Neutrophil (primary cell): ENCODE measurements at regions not wholly inside any gene's neighbourhood (a gene's known extent, or its start where the extent isn't known, plus 50 kb on each side); places are given as distances from the start of the nearest gene placed in this dataset.

Experiments used
- H3K27ac ChIP-seq: fragments of 200-600 bp; sonication (generic); 2 replicates; pipeline ENCODE4 v1.5.1; 2016; ENCODE audit warnings: mild to moderate bottlenecking, moderate library complexity
- H3K27me3 ChIP-seq: fragments of 200-600 bp; sonication (generic); 2 replicates; pipeline ENCODE4 v1.6.0; 2016; ENCODE audit warnings: mild to moderate bottlenecking
- H3K36me3 ChIP-seq: fragments of 200-600 bp; sonication (generic); 2 replicates; pipeline ENCODE4 v1.5.1; 2017
- H3K4me1 ChIP-seq, 2 experiments: fragments of 200-600 bp in 1 of 2; sonication (generic) in 1 of 2; 1 replicate in 1 of 2; 2 replicates in 1 of 2; pipeline versions ENCODE4 v1.5.1 to v1.6.1; 2013 to 2016; ENCODE audit warnings: low read depth in 1 of 2, low read length in 1 of 2, mild to moderate bottlenecking in 1 of 2, moderate library complexity in 1 of 2; ENCODE audit not compliant: control insufficient read depth in 1 of 2, insufficient read depth in 1 of 2
- H3K4me3 ChIP-seq, 2 experiments: fragments of 200-600 bp in 1 of 2; sonication (generic) in 1 of 2; 1 replicate in 1 of 2; 2 replicates in 1 of 2; pipeline ENCODE4 v1.5.1; 2013 to 2016; ENCODE audit warnings: low read depth in 1 of 2, low read length in 1 of 2, mild to moderate bottlenecking in 1 of 2, moderate library complexity in 1 of 2
- H3K9me3 ChIP-seq: fragments of 200-600 bp; sonication (generic); 2 replicates; pipeline ENCODE4 v1.5.1; 2016
- TF ChIP-seq, protein P1 (sequence below): fragments of 200-600 bp; sonication (generic); IDR thresholded peaks from 2 replicates; pipeline ENCODE4 v1.5.1; 2016; ENCODE audit warnings: antibody characterized with exemption

- no peak overlapping the region for H3K4me3 ChIP-seq
- no peaks in the 10 kb centered on the region for H3K4me1 ChIP-seq
- H3K27me3 ChIP-seq, result peaks cover 6% of the 10 kb centered on the region
- no peak overlapping the region for H3K27ac ChIP-seq
- no peaks in the 10 kb centered on the region for H3K36me3 ChIP-seq
- TF ChIP-seq, protein P1, sequence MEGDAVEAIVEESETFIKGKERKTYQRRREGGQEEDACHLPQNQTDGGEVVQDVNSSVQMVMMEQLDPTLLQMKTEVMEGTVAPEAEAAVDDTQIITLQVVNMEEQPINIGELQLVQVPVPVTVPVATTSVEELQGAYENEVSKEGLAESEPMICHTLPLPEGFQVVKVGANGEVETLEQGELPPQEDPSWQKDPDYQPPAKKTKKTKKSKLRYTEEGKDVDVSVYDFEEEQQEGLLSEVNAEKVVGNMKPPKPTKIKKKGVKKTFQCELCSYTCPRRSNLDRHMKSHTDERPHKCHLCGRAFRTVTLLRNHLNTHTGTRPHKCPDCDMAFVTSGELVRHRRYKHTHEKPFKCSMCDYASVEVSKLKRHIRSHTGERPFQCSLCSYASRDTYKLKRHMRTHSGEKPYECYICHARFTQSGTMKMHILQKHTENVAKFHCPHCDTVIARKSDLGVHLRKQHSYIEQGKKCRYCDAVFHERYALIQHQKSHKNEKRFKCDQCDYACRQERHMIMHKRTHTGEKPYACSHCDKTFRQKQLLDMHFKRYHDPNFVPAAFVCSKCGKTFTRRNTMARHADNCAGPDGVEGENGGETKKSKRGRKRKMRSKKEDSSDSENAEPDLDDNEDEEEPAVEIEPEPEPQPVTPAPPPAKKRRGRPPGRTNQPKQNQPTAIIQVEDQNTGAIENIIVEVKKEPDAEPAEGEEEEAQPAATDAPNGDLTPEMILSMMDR, result no peak
- H3K9me3 ChIP-seq, result no peaks in the 10 kb centered on the region
Measured at GRCh38 chr9:38211002-38211401, 142.0 kb upstream of the SHB start.

DNA sequence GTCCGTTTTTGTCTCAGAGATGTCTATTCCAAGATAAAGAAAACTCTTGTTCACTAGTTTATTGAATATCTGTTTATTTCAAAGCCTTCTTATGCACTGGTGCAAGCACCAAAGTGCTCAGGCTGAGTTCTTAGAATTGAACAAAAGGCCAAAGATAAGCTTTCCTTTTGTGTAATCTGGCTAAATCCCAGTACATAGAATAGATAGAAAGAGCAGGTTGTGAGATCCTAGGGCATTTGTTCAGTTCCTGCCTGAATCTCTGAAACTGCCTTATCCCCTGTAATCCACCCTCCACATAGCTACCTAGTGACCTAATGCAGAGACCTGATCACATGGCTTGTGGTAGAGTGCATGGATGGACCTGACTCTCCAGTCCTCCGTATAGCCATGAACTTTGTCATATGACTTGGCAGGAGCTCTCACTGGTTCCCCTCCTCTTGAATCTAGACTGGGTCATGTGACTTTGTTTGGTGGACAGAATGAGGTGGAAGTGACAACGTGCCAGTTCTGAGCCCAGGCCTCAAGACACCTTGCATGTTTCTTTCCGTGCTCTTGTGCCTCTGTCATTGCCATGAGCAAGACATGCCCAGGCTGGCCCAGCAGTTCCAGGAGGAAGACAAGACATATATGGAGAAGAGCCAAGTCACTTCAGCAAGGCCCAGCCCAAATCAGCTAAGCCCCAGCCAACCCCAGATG, 139.3 kb upstream of the SHB start:
- TF ChIP-seq, protein P1, result no peak
- Histone ChIP-seq H3K4me1 (peaks cover 3 to 6% of the 10 kb centered on the region in 2 experiments), H3K9me3 (no peaks in the 10 kb centered on the region), H3K27ac (no peak overlapping the region), H3K4me3 (no peak overlapping the region), H3K36me3 (no peaks in the 10 kb centered on the region), H3K27me3 (peaks cover under 1% of the 10 kb centered on the region)

- Histone ChIP-seq H3K36me3 (no peaks in the 10 kb centered on the region), H3K27me3 (no peaks in the 10 kb centered on the region), H3K9me3 (no peaks in the 10 kb centered on the region), H3K4me1 (peaks cover 6 to 9% of the 10 kb centered on the region in 2 experiments), H3K4me3 (no peak overlapping the region), H3K27ac (no peak overlapping the region)
- TF ChIP-seq, protein P1, result no peak
Measured at GRCh38 chr9:38207247-38207778, 138.3 kb upstream of the SHB start.

- Histone ChIP-seq H3K27ac (no peak overlapping the region), H3K4me3 (no peak overlapping the region), H3K9me3 (no peaks in the 10 kb centered on the region), H3K4me1 (peaks cover 6 to 9% of the 10 kb centered on the region in 2 experiments), H3K27me3 (no peaks in the 10 kb centered on the region), H3K36me3 (no peaks in the 10 kb centered on the region)
- TF ChIP-seq, protein P1, result no peak
Measured at GRCh38 chr9:38205279-38205678, 136.3 kb upstream of the SHB start.

DNA sequence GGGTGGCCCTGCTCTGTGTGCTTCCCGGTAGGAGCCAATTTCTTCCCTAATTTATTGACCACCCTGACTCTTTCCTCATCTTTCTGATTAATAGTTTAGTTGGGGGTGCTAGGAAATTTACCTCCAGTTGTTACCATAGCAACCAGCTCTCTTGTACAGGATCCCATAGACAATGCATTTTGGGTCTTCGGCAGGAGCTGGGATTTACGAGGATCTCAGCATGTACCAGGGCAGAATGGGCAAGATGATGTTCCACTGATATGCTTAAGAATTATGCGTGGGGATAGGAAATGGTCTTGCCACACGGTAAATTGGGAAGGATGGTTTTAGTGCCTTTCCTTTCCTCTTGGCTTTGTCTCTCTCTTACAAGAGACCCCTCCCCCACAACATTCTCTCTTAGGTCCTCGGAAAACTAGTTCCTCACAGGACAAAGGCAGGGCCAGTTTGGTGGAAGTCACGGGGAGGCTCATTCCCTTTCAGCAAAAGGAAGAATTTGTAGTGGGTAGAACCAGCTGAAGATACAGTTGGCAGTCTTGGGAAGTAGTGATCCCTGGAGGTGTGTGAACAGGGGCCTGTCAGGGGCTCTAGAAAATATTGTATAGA, 133.4 kb upstream of the SHB start:
- Histone ChIP-seq H3K9me3 (no peaks in the 10 kb centered on the region), H3K36me3 (no peaks in the 10 kb centered on the region), H3K27ac (no peak overlapping the region), H3K4me3 (no peak overlapping the region), H3K27me3 (no peaks in the 10 kb centered on the region), H3K4me1 (peaks cover 6 to 9% of the 10 kb centered on the region in 2 experiments)
- TF ChIP-seq, protein P1, result no peak
